Thyroid gland (tissue), 4 donors: ENCODE measurements at regions not wholly inside any gene's neighbourhood (a gene's known extent, or its start where the extent isn't known, plus 50 kb on each side); places are given as distances from the start of the nearest gene placed in this dataset.

ENCODE experiments used
- CTCF ChIP-seq, 6 experiments: fragments of 200-600 bp in 3 of 6; fragments of 450-650 bp in 3 of 6; sonication (generic) in 3 of 6; IDR thresholded peaks; one replicate each; pipeline ENCODE4 v1.5.1; 2016 to 2019; ENCODE audit warnings: antibody characterized with exemption in 6 of 6, mild to moderate bottlenecking in 2 of 6, inconsistent platforms in 1 of 6, moderate library complexity in 1 of 6
- POLR2A ChIP-seq, 2 donors: fragments of 450-650 bp; IDR thresholded peaks; one replicate each; pipeline ENCODE4 v1.6.1; 2017; ENCODE audit warnings: antibody characterized with exemption in 2 of 2, mild to moderate bottlenecking in 2 of 2, moderate library complexity in 1 of 2

- TF ChIP-seq CTCF (IDR thresholded peaks at IDR 0.05) (no peak), POLR2A (IDR thresholded peaks at IDR 0.05) (no peak)
Observed at GRCh38 chr4:63020661-63021060, 1388.6 kb downstream of the TECRL start.
